H9 (cell line): ENCODE measurements at regions not wholly inside any gene's neighbourhood (a gene's known extent, or its start where the extent isn't known, plus 50 kb on each side); places are given as distances from the start of the nearest gene placed in this dataset.

Experiments
- DNase-seq: peaks from one replicate; pipeline ENCODE4 v3.0.0-alpha.2; 2017
- H2AFZ ChIP-seq: one replicate; pipeline ENCODE4 v1.6.1; 2013; ENCODE audit warnings: mild to moderate bottlenecking, low read length, control low read depth, moderate library complexity
- H2AK5ac ChIP-seq: 2 replicates; pipeline ENCODE4 v1.6.1; 2013; ENCODE audit warnings: low read length, control low read depth, mixed read lengths; ENCODE audit not compliant: insufficient read length
- H2BK120ac ChIP-seq: one replicate; pipeline ENCODE4 v1.6.1; 2013; ENCODE audit warnings: low read depth, mild to moderate bottlenecking, low read length, control low read depth, inconsistent platforms; ENCODE audit not compliant: poor library complexity, severe bottlenecking
- H2BK12ac ChIP-seq: 2 replicates; pipeline ENCODE4 v1.6.1; 2013; ENCODE audit warnings: low read length, control low read depth, mixed read lengths, low read depth; ENCODE audit not compliant: insufficient read length
- H2BK15ac ChIP-seq: 2 replicates; pipeline ENCODE4 v1.6.1; 2013; ENCODE audit warnings: low read depth, low read length, control low read depth
- H2BK20ac ChIP-seq: one replicate; pipeline ENCODE4 v1.6.1; 2013; ENCODE audit warnings: low read depth, mild to moderate bottlenecking, low read length, control low read depth, inconsistent platforms; ENCODE audit not compliant: poor library complexity, severe bottlenecking
- H2BK5ac ChIP-seq: 2 replicates; pipeline ENCODE4 v1.6.1; 2013; ENCODE audit warnings: low read length, control low read depth, mixed read lengths; ENCODE audit not compliant: insufficient read length
- H3K14ac ChIP-seq: 2 replicates; pipeline ENCODE4 v1.6.1; 2013; ENCODE audit warnings: low read length, control low read depth; ENCODE audit not compliant: insufficient read depth
- H3K18ac ChIP-seq: 2 replicates; pipeline ENCODE4 v1.6.1; 2013; ENCODE audit warnings: low read depth, mild to moderate bottlenecking, mixed read lengths, low read length, control low read depth; ENCODE audit not compliant: insufficient read length
- H3K23ac ChIP-seq: 2 replicates; pipeline ENCODE4 v1.6.1; 2013; ENCODE audit warnings: low read length, control low read depth, mixed read lengths, low read depth; ENCODE audit not compliant: insufficient read length
- H3K23me2 ChIP-seq: 2 replicates; pipeline ENCODE4 v1.6.1; 2013; ENCODE audit warnings: low read depth, mild to moderate bottlenecking, mixed read lengths, low read length, control low read depth; ENCODE audit not compliant: insufficient read length, poor library complexity, severe bottlenecking
- H3K27ac ChIP-seq: 2 replicates; pipeline ENCODE4 v1.5.1; 2013; ENCODE audit warnings: low read length, control low read depth, mixed read lengths, low read depth; ENCODE audit not compliant: insufficient read length
- H3K27me3 ChIP-seq: 2 replicates; pipeline ENCODE4 v1.6.1; 2013; ENCODE audit warnings: low read length, control low read depth, inconsistent platforms; ENCODE audit not compliant: insufficient read depth
- H3K4ac ChIP-seq: 2 replicates; pipeline ENCODE4 v1.6.1; 2013; ENCODE audit warnings: low read depth, mild to moderate bottlenecking, control low read depth, inconsistent platforms, low read length, moderate library complexity
- H3K4me1 ChIP-seq: 2 replicates; pipeline ENCODE4 v1.6.1; 2013; ENCODE audit warnings: low read length, control low read depth, inconsistent platforms; ENCODE audit not compliant: insufficient read depth
- H3K4me2 ChIP-seq: 2 replicates; pipeline ENCODE4 v1.6.1; 2013; ENCODE audit warnings: low read length, control low read depth, mixed read lengths; ENCODE audit not compliant: insufficient read length, insufficient read depth
- H3K56ac ChIP-seq: 2 replicates; pipeline ENCODE4 v1.6.1; 2013; ENCODE audit warnings: low read depth, mild to moderate bottlenecking, mixed read lengths, low read length, control low read depth; ENCODE audit not compliant: insufficient read length
- H3K79me1 ChIP-seq: 2 replicates; pipeline ENCODE4 v1.6.1; 2013; ENCODE audit warnings: low read depth, mild to moderate bottlenecking, moderate library complexity, low read length, control low read depth, inconsistent platforms; ENCODE audit not compliant: insufficient read depth, poor library complexity, severe bottlenecking
- H3K79me2 ChIP-seq: 2 replicates; pipeline ENCODE4 v1.6.1; 2013; ENCODE audit warnings: low read length, control low read depth, inconsistent platforms; ENCODE audit not compliant: insufficient read depth
- H3K9ac ChIP-seq: 2 replicates; pipeline ENCODE4 v1.6.1; 2013; ENCODE audit warnings: low read length, control low read depth, mixed read lengths; ENCODE audit not compliant: insufficient read length; ENCODE audit errors: extremely low read depth
- H3K9me3 ChIP-seq: one replicate; pipeline ENCODE4 v1.6.1; 2013; ENCODE audit warnings: low read depth, low read length, inconsistent platforms; ENCODE audit not compliant: control insufficient read depth
- H3T11ph ChIP-seq: one replicate; pipeline ENCODE4 v1.6.1; 2013; ENCODE audit warnings: mild to moderate bottlenecking, low read length, control low read depth, inconsistent platforms
- H4K20me1 ChIP-seq: one replicate; pipeline ENCODE4 v1.6.1; 2013; ENCODE audit not compliant: control insufficient read depth, insufficient read length, insufficient read depth
- H4K5ac ChIP-seq: 2 replicates; pipeline ENCODE4 v1.6.1; 2013; ENCODE audit warnings: low read depth, mild to moderate bottlenecking, mixed read lengths, low read length, control low read depth; ENCODE audit not compliant: insufficient read length
- H4K8ac ChIP-seq: replicated peaks from 2 replicates; pipeline ENCODE4 v1.6.1; 2013; ENCODE audit warnings: low read length, control low read depth, mixed read lengths, low read depth; ENCODE audit not compliant: insufficient read length
- H4K91ac ChIP-seq: 2 replicates; pipeline ENCODE4 v1.6.1; 2013; ENCODE audit warnings: low read depth, mild to moderate bottlenecking, moderate library complexity, mixed read lengths, low read length, control low read depth; ENCODE audit not compliant: insufficient read length
- H3K27ac Mint-ChIP-seq, 3 experiments: 2 replicates in 2 of 3; 3 replicates in 1 of 3; pipeline ENCODE4 v1.8.0; 2020 to 2021; ENCODE audit warnings: mixed read lengths in 3 of 3, mild to moderate bottlenecking in 1 of 3, moderate library complexity in 1 of 3
- H3K27me3 Mint-ChIP-seq: 2 replicates; pipeline ENCODE4 v1.8.0; 2021; ENCODE audit warnings: low read depth, mild to moderate bottlenecking, moderate library complexity, mixed read lengths
- H3K36me3 Mint-ChIP-seq, 3 experiments: 2 replicates in 2 of 3; 3 replicates in 1 of 3; pipeline ENCODE4 v1.8.0; 2020 to 2021; ENCODE audit warnings: low read depth in 3 of 3, mixed read lengths in 3 of 3; ENCODE audit not compliant: insufficient read depth in 1 of 3
- H3K4me1 Mint-ChIP-seq, 2 experiments: 2 replicates each; pipeline ENCODE4 v1.8.0; 2020; ENCODE audit warnings: mixed read lengths in 2 of 2
- H3K4me3 Mint-ChIP-seq, 2 experiments: 2 replicates in 1 of 2; 3 replicates in 1 of 2; pipeline ENCODE4 v1.8.0; 2020 to 2021; ENCODE audit warnings: mild to moderate bottlenecking in 2 of 2, mixed read lengths in 2 of 2, moderate library complexity in 1 of 2
- H3K9me3 Mint-ChIP-seq, 2 experiments: 2 replicates in 1 of 2; 3 replicates in 1 of 2; pipeline ENCODE4 v1.8.0; 2020; ENCODE audit warnings: mild to moderate bottlenecking in 2 of 2, mixed read lengths in 2 of 2, moderate library complexity in 1 of 2
- CTCF ChIP-seq: fragments of 200-600 bp; sonication (generic); conservative IDR thresholded peaks from 3 replicates; pipeline ENCODE4 v1.8.0; 2021; ENCODE audit warnings: antibody characterized with exemption, mild to moderate bottlenecking
- WGBS: extraction: QIAGEN DNeasy Blood & Tissue Kit; methylation state at CpG from one replicate; pipeline ENCODE4 v1.1.7; 2013; ENCODE audit warnings: missing lambda C conversion rate, low lambda C conversion rate, mixed read lengths; ENCODE audit not compliant: insufficient read length; ENCODE audit errors: extremely low coverage; 5-methylcytosine and 5-hydroxymethylcytosine counted together

DNA sequence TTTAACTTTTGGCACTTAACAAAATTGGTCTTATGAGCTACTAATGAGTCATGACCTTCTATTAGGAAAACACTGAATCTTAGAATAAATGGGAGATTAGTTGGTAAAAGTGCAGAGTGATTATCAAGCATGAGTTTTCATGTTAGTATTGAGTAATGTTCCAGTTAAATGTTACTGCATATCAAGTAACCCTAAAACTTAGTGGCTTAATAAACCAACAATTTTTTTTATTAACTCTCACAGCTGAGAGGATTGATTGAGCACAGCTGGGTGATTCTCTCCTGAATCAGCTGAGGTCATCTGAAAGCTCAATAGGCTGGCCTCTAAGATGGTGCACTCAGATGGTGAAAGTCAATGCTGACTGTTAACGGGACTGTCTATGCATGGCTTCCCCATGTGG lies 248.6 kb downstream of the BCL11B start:
- H3K27me3 Mint-ChIP-seq = peaks cover 9% of the 10 kb centered on the region; the same call in 1 of the 2 replicates
- no peak overlapping the region for H3K4me3 Mint-ChIP-seq
- no peak overlapping the region for H3K27ac Mint-ChIP-seq
- H2BK120ac ChIP-seq = no peak overlapping the region
- peaks cover 3 to 10% (median 3%) of the 10 kb centered on the region in 3 experiments; a peak in 6 of 7 replicates for H3K36me3 Mint-ChIP-seq
- H4K5ac ChIP-seq = no peak overlapping the region
- H3K4me1 Mint-ChIP-seq = no peaks in the 10 kb centered on the region
- H3K9ac ChIP-seq = no peak overlapping the region
- no peaks in the 10 kb centered on the region for H3K79me1 ChIP-seq
- H3K9me3 ChIP-seq = no peaks in the 10 kb centered on the region
- no peaks in the 10 kb centered on the region for H3K4me1 ChIP-seq
- H2AFZ ChIP-seq = no peak overlapping the region
- peaks cover 10 to 14% of the 10 kb centered on the region in 2 experiments; a peak in 4 of 5 replicates for H3K9me3 Mint-ChIP-seq
- H4K91ac ChIP-seq = no peak overlapping the region
- WGBS = no CpG with 5 or more reads among the region's 1 CpG
- H3K4me2 ChIP-seq = no peak overlapping the region
- H3K14ac ChIP-seq = no peak overlapping the region
- no peak for TF ChIP-seq CTCF
- no peaks in the 10 kb centered on the region for H3K79me2 ChIP-seq
- H3K23me2 ChIP-seq = no peaks in the 10 kb centered on the region
- no peak overlapping the region for H2BK12ac ChIP-seq
- no peaks in the 10 kb centered on the region for H3K27me3 ChIP-seq
- no peak overlapping the region for H2AK5ac ChIP-seq
- no peaks in the 10 kb centered on the region for H4K20me1 ChIP-seq
- no peak overlapping the region for H3K4ac ChIP-seq
- H3K27ac ChIP-seq = no peak overlapping the region
- no peak overlapping the region for H3K56ac ChIP-seq
- no peak for DNase-seq
- no peak overlapping the region for H3T11ph ChIP-seq
- H4K8ac ChIP-seq = no peak overlapping the region
- H3K23ac ChIP-seq = no peak overlapping the region
- no peak overlapping the region for H2BK5ac ChIP-seq
- H2BK20ac ChIP-seq = no peak overlapping the region
- H3K18ac ChIP-seq = no peak overlapping the region
- H2BK15ac ChIP-seq = no peak overlapping the region
